HepG2 (cell line): ENCODE measurements at regions not wholly inside any gene's neighbourhood (a gene's known extent, or its start where the extent isn't known, plus 50 kb on each side); places are given as distances from the start of the nearest gene placed in this dataset.

Source experiments
- ATAC-seq: fragments of 200-7000 bp; cut with Tn5 transposase; 3 replicates; pipeline ENCODE4 v1.9.1; 2020; ENCODE audit warnings: mild to moderate bottlenecking, moderate library complexity
- BruUV-seq: library from RNA; stranded (reverse); fragments of 400-500 nt; replicated peaks from 2 replicates; lab custom pipeline; 2021; lab: Mats Ljungman, UMichigan
- CTCF ChIA-PET: fragments of 300-600 bp; formaldehyde crosslinking; extraction: SDS; loops from one replicate; lab custom pipeline; 2021; ENCODE audit warnings: low total read pairs, inconsistent platforms, low intra/inter-chr PET ratio; lab: Yijun Ruan, JAX
- POLR2A ChIA-PET: fragments of 350-600 bp; sonication (Branson Sonifier 250); formaldehyde crosslinking; loops from one replicate; lab custom pipeline; 2020; ENCODE audit warnings: antibody characterized with exemption, inconsistent platforms; lab: Yijun Ruan, JAX
- DNase-seq: peaks from one replicate; pipeline ENCODE4 v3.0.0-alpha.2; 2015; ENCODE audit warnings: low spot score
- FAIRE-seq: peaks from 3 replicates; lab custom pipeline; 2011; peaks lifted over from hg19 to GRCh38; lab: Jason Lieb, UNC
- H2AFZ ChIP-seq: one replicate; pipeline ENCODE4 v1.6.1; 2011; ENCODE audit warnings: low read length, inconsistent platforms
- H3K27ac ChIP-seq: fragments of 300-600 bp; 3 replicates; pipeline ENCODE4 v1.8.0; 2011; ENCODE audit warnings: mixed run types, mild to moderate bottlenecking, mixed read lengths, low read length, inconsistent platforms; ENCODE audit not compliant: insufficient read depth; ENCODE audit errors: extremely low read length
- H3K27me3 ChIP-seq, 2 experiments: fragments of 200-600 bp in 1 of 2; 2 replicates in 1 of 2; 3 replicates in 1 of 2; pipeline versions ENCODE4 v1.6.0 to v1.8.0; 2011; ENCODE audit warnings: low read length in 2 of 2, mild to moderate bottlenecking in 2 of 2, moderate library complexity in 2 of 2, inconsistent platforms in 1 of 2; ENCODE audit not compliant: insufficient read depth in 2 of 2, control insufficient read depth in 1 of 2
- H3K36me3 ChIP-seq, 2 experiments: fragments of 200-600 bp in 1 of 2; replicated peaks in 1 of 2; 2 replicates in 1 of 2; 3 replicates in 1 of 2; pipeline versions ENCODE4 v1.5.1 to v1.8.0; 2011; ENCODE audit warnings: low read length in 2 of 2, inconsistent platforms in 1 of 2; ENCODE audit not compliant: insufficient read depth in 2 of 2, control insufficient read depth in 1 of 2
- H3K4me1 ChIP-seq: 2 replicates; pipeline ENCODE4 v1.5.1; 2012; ENCODE audit warnings: low read length, inconsistent platforms; ENCODE audit not compliant: insufficient read depth
- H3K4me2 ChIP-seq: 2 replicates; pipeline ENCODE4 v1.6.0; 2011; ENCODE audit warnings: low read depth, low read length, inconsistent platforms
- H3K4me3 ChIP-seq, 3 experiments: fragments of 200-600 bp in 1 of 3; sonication (generic), shearing (Covaris generic) in 1 of 3; replicated peaks in 1 of 3; 2 replicates each; pipeline ENCODE4 v1.5.1; 2011 to 2016; ENCODE audit warnings: low read length in 3 of 3, inconsistent platforms in 2 of 3, low read depth in 2 of 3, mild to moderate bottlenecking in 2 of 3, control low read depth in 1 of 3, mixed read lengths in 1 of 3; ENCODE audit not compliant: insufficient read depth in 1 of 3
- H3K79me2 ChIP-seq: one replicate; pipeline ENCODE4 v1.6.1; 2011; ENCODE audit warnings: low read length, inconsistent platforms; ENCODE audit not compliant: insufficient read depth
- H3K9ac ChIP-seq: 2 replicates; pipeline ENCODE4 v1.6.0; 2011; ENCODE audit warnings: mild to moderate bottlenecking, low read depth, low read length, inconsistent platforms; ENCODE audit not compliant: insufficient read depth
- H3K9me3 ChIP-seq: 2 replicates; pipeline ENCODE4 v1.5.1; 2012; ENCODE audit warnings: mild to moderate bottlenecking, low read length
- H4K20me1 ChIP-seq: 2 replicates; pipeline ENCODE4 v1.6.0; 2011; ENCODE audit warnings: inconsistent platforms, mild to moderate bottlenecking, low read length, moderate library complexity; ENCODE audit not compliant: insufficient read depth
- ADNP ChIP-seq: sonication (generic); formaldehyde crosslinking; IDR thresholded peaks from 2 replicates; pipeline ENCODE4 v1.4.0; 2020; ENCODE audit warnings: missing genetic modification reagents
- HNRNPK ChIP-seq: fragments of 200-400 bp; formaldehyde crosslinking; IDR thresholded peaks from 2 replicates; pipeline ENCODE4 v1.6.1; 2018; ENCODE audit warnings: low read length, low read depth, moderate library complexity, mild to moderate bottlenecking; ENCODE audit not compliant: poor library complexity, severe bottlenecking
- ZNF44 ChIP-seq: sonication (generic); formaldehyde crosslinking; IDR thresholded peaks from 2 replicates; pipeline ENCODE4 v1.5.1; 2020; ENCODE audit warnings: mild to moderate bottlenecking, missing genetic modification reagents
- ZNF761 ChIP-seq: sonication (generic); formaldehyde crosslinking; conservative IDR thresholded peaks from 2 replicates; pipeline ENCODE4 v1.4.0; 2020; ENCODE audit warnings: mild to moderate bottlenecking, missing genetic modification reagents
- ZSCAN25 ChIP-seq: sonication (generic); formaldehyde crosslinking; IDR thresholded peaks from 2 replicates; pipeline ENCODE4 v1.8.0; 2022; ENCODE audit warnings: mild to moderate bottlenecking, missing genetic modification reagents
- WGBS: methylation state at CpG from one replicate; pipeline ENCODE4 v1.1.6; 2017; ENCODE audit warnings: low lambda C conversion rate; 5-methylcytosine and 5-hydroxymethylcytosine counted together
- in situ Hi-C: cut with HindIII; loops from 2 replicates; pipeline ENCODE4 v1.10.0; 2017; ENCODE audit warnings: low pct_unique_long_range_greater_than_20kb; ENCODE audit not compliant: extremely low pct_ligation_motif_present
- intact Hi-C: fragments of 100-400 bp; cut with micrococcal nuclease; formaldehyde crosslinking; loops from one replicate; pipeline ENCODE4 v1.10.0; 2022; ENCODE audit not compliant: unreplicated experiment
- TF ChIP-seq, protein P1 (sequence below): sonication (generic); formaldehyde crosslinking; IDR thresholded peaks from 2 replicates; pipeline ENCODE4 v1.4.0; 2020; ENCODE audit warnings: missing genetic modification reagents

DNA sequence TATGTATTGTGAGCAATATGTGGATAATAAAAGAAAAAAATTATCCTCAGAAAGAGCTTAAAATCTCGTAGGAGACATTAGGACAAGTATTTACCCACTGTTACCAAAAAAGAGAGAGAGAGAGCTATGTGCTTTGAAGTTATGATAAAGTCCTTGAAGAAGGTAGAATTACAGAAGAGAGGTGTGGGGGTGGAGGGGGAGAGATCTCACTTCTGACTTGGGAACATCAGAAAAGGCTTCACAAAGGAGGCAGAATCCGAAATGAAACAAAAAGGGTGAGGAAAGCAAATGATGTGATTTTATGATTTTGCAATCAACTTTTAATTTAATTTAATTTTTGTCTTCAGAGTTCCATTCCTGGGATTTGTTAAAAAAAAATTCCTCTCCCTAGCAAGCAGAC lies 311.8 kb upstream of the ATP2B1 start:
- H3K79me2 ChIP-seq, result no peaks in the 10 kb centered on the region
- DNase-seq (no peak), FAIRE-seq (no peak), ATAC-seq (no peak)
- no peaks in the 10 kb centered on the region for H3K4me1 ChIP-seq
- H3K27ac ChIP-seq, result no peak overlapping the region
- WGBS, result 0% methylated on average over 2 of the region's 2 CpGs
- H3K4me2 ChIP-seq, result no peak overlapping the region
- no peak for TF ChIP-seq ZNF761 (CRISPR knock-in tag)
- TF ChIP-seq ADNP (CRISPR knock-in tag), result no peak
- TF ChIP-seq HNRNPK, result no peak
- TF ChIP-seq ZNF44, result no peak
- TF ChIP-seq ZSCAN25, result no peak
- H2AFZ ChIP-seq, result no peak overlapping the region
- BruUV-seq, result no TSS peak
- in situ Hi-C loops (no loop called here), intact Hi-C loops (no loop called here)
- H3K4me3 ChIP-seq, result no peak overlapping the region
- H3K27me3 ChIP-seq, result no peaks in the 10 kb centered on the region
- CTCF ChIA-PET, result no interaction called here
- H3K9me3 ChIP-seq, result no peaks in the 10 kb centered on the region
- POLR2A ChIA-PET, result no interaction called here
- no peaks in the 10 kb centered on the region for H4K20me1 ChIP-seq
- no peak overlapping the region for H3K9ac ChIP-seq
- H3K36me3 ChIP-seq, result no peaks in the 10 kb centered on the region

DNA sequence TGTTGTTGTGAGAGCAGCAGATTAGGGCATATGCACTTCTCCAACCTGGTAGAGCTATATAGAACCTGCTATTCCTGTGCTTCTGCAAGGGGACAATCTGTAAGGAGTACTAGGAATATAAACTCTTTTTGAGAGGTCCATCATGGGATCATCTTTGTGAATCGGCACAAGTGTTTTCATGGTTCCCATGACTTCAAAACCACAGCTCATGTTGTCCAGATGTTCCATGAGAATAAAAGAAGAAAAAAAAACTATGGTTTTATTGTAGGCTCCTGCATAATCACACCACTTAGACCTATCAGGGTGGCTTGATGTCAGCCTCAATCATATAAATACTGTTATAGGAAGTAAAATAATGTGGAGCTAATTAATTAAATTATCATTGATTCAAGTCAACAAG lies 311.4 kb upstream of the ATP2B1 start:
- intact Hi-C loops, result no loop called here
- ChIA-PET CTCF (no interaction called here), POLR2A (no interaction called here)
- 0% methylated on average over 1 of the region's 1 CpG for WGBS
- in situ Hi-C loops, result no loop called here
- no peak for ATAC-seq
- H3K9ac ChIP-seq, result no peak overlapping the region
- H2AFZ ChIP-seq, result no peak overlapping the region
- no peak overlapping the region for H3K27ac ChIP-seq
- no TSS peak for BruUV-seq
- DNase-seq, result no peak
- H3K4me1 ChIP-seq, result no peaks in the 10 kb centered on the region
- H3K4me3 ChIP-seq, result no peak overlapping the region
- no peak for FAIRE-seq
- H3K27me3 ChIP-seq, result no peaks in the 10 kb centered on the region
- no peaks in the 10 kb centered on the region for H3K79me2 ChIP-seq
- H3K36me3 ChIP-seq, result no peaks in the 10 kb centered on the region
- no peaks in the 10 kb centered on the region for H4K20me1 ChIP-seq
- no peak overlapping the region for H3K4me2 ChIP-seq
- no peaks in the 10 kb centered on the region for H3K9me3 ChIP-seq
- TF ChIP-seq, protein P1, sequence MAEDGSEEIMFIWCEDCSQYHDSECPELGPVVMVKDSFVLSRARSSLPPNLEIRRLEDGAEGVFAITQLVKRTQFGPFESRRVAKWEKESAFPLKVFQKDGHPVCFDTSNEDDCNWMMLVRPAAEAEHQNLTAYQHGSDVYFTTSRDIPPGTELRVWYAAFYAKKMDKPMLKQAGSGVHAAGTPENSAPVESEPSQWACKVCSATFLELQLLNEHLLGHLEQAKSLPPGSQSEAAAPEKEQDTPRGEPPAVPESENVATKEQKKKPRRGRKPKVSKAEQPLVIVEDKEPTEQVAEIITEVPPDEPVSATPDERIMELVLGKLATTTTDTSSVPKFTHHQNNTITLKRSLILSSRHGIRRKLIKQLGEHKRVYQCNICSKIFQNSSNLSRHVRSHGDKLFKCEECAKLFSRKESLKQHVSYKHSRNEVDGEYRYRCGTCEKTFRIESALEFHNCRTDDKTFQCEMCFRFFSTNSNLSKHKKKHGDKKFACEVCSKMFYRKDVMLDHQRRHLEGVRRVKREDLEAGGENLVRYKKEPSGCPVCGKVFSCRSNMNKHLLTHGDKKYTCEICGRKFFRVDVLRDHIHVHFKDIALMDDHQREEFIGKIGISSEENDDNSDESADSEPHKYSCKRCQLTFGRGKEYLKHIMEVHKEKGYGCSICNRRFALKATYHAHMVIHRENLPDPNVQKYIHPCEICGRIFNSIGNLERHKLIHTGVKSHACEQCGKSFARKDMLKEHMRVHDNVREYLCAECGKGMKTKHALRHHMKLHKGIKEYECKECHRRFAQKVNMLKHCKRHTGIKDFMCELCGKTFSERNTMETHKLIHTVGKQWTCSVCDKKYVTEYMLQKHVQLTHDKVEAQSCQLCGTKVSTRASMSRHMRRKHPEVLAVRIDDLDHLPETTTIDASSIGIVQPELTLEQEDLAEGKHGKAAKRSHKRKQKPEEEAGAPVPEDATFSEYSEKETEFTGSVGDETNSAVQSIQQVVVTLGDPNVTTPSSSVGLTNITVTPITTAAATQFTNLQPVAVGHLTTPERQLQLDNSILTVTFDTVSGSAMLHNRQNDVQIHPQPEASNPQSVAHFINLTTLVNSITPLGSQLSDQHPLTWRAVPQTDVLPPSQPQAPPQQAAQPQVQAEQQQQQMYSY (CRISPR knock-in tag), result no peak
